Cerebellar cortex (tissue), 1 donor: ENCODE measurements at regions not wholly inside any gene's neighbourhood (a gene's known extent, or its start where the extent isn't known, plus 50 kb on each side); places are given as distances from the start of the nearest gene placed in this dataset.

Experiments
- DNase-seq: peaks from one replicate; pipeline ENCODE4 v3.0.0-alpha.2; 2015; ENCODE audit warnings: low spot score

- DNase-seq: peak; percentile 45
Observed at GRCh38 chr9:16133556-16134227, 580.8 kb downstream of the CCDC171 start.

- DNase-seq: no peak
Observed at GRCh38 chr9:16134351-16134750, 581.5 kb downstream of the CCDC171 start.

GRCh38 chr9:16135968-16136367 lies 583.1 kb downstream of the CCDC171 start:
- no peak for DNase-seq

- no peak for DNase-seq
Observed at GRCh38 chr9:16136451-16136850, 583.6 kb downstream of the CCDC171 start.

- DNase-seq: no peak
Observed at GRCh38 chr9:16136961-16137360, 584.1 kb downstream of the CCDC171 start.

- no peak for DNase-seq
Observed at GRCh38 chr9:16138561-16139491, 586.0 kb downstream of the CCDC171 start.

GRCh38 chr9:16139774-16140173 lies 586.9 kb downstream of the CCDC171 start:
- DNase-seq: no peak

GRCh38 chr9:16143310-16143709 lies 590.5 kb downstream of the CCDC171 start:
- no peak for DNase-seq

GRCh38 chr9:16143947-16144890 lies 591.4 kb downstream of the CCDC171 start:
- DNase-seq: no peak

GRCh38 chr9:16145196-16145950 lies 592.5 kb downstream of the CCDC171 start:
- DNase-seq: no peak

- no peak for DNase-seq
Observed at GRCh38 chr9:16147726-16148125, 594.9 kb downstream of the CCDC171 start.

GRCh38 chr9:16150501-16150900 lies 597.7 kb downstream of the CCDC171 start:
- no peak for DNase-seq

- no peak for DNase-seq
Observed at GRCh38 chr9:16150938-16151650, 598.3 kb downstream of the CCDC171 start.

- no peak for DNase-seq
Observed at GRCh38 chr9:16152276-16153101, 599.6 kb downstream of the CCDC171 start.

GRCh38 chr9:16153221-16153620 lies 600.4 kb downstream of the CCDC171 start:
- DNase-seq: no peak

GRCh38 chr9:16153741-16154140 lies 600.9 kb downstream of the CCDC171 start:
- no peak for DNase-seq

GRCh38 chr9:16154521-16155078 lies 601.8 kb downstream of the CCDC171 start:
- DNase-seq: peak; percentile 39

- no peak for DNase-seq
Observed at GRCh38 chr9:16155878-16156277, 603.0 kb downstream of the CCDC171 start.

- no peak for DNase-seq
Observed at GRCh38 chr9:16157216-16157615, 604.4 kb downstream of the CCDC171 start.
